ENCODE measurements at regions not wholly inside any gene's neighbourhood (a gene's known extent, or its start where the extent isn't known, plus 50 kb on each side); places are given as distances from the start of the nearest gene placed in this dataset.

DNA sequence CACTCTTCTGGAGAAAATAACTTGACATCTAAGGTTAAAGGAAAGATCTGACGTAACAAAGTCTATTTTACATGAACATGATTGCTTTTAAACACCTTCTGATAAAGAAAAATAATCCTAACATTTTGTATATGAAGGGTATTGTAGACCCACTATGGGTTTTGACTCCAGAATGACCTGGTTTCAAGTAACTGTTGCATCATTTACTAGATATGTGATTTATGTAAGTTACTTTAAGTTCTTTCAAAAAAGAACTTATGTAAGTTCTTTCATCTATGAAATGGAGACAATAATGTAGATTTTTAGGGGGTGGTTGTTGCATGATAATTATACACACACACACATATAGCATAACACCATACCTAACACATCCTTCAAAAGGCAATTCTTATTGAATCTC lies 147.6 kb upstream of the MIR17HG start:
- Mint-ChIP-seq H3K36me3 (no peaks in the 10 kb centered on the region), H3K27me3 (no peaks in the 10 kb centered on the region), H3K4me3 (peak overlapping the region in 1 of 4 donors; percentile 10), H3K9me3 (peaks cover 0 to 4% (median 0%) of the 10 kb centered on the region in 7 donors), H3K27ac (no peak overlapping the region), H3K4me1 (no peaks in the 10 kb centered on the region)
- Histone ChIP-seq H3K27me3 (ENCODE audit: control insufficient read depth, insufficient read depth, low read length) (no peaks in the 10 kb centered on the region), H3K9me3 (ENCODE audit: control insufficient read depth in 2 of 2, low read length in 2 of 2) (no peaks in the 10 kb centered on the region), H3K36me3 (ENCODE audit: control insufficient read depth, insufficient read depth, low read length) (no peaks in the 10 kb centered on the region), H3K27ac (ENCODE audit: insufficient read depth, low read length, poor library complexity, severe bottlenecking) (no peak overlapping the region), H3K4me1 (ENCODE audit: control insufficient read depth, insufficient read depth, low read length, poor library complexity, severe bottlenecking) (no peaks in the 10 kb centered on the region), H3K4me3 (ENCODE audit: low read depth, low read length) (no peak overlapping the region)
- DNase-seq (no peak), ATAC-seq (ENCODE audit: low read depth in 2 of 2) (no peak)

DNA sequence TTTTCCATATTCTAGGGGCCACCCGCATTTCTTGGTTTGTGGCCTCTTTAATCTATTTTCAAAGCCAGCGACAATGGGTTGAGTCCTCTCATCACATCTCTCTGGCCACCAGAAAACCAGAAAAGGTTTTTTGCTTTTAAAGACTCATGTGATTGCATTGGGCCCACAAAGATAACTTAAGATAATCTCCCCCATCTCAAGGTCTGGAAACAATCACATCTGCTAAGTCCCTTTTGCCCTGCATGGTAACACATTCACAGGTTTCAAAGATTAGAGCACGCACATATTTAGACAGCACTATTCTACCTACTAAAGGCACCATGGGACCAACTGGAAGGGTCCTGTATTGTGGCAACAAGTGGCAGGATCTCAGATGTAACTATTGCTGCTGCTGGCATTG lies 147.0 kb upstream of the MIR17HG start:
- H3K27ac ChIP-seq (ENCODE audit: insufficient read depth, low read length, poor library complexity, severe bottlenecking) = no peak overlapping the region
- H3K27me3 ChIP-seq (ENCODE audit: control insufficient read depth, insufficient read depth, low read length) = no peaks in the 10 kb centered on the region
- no peak overlapping the region for H3K4me3 Mint-ChIP-seq
- peaks cover 0 to 4% (median 0%) of the 10 kb centered on the region in 7 donors for H3K9me3 Mint-ChIP-seq
- no peaks in the 10 kb centered on the region for H3K9me3 ChIP-seq (ENCODE audit: control insufficient read depth in 2 of 2, low read length in 2 of 2)
- DNase-seq (no peak), ATAC-seq (ENCODE audit: low read depth in 2 of 2) (no peak)
- no peaks in the 10 kb centered on the region for H3K36me3 Mint-ChIP-seq
- no peak overlapping the region for H3K27ac Mint-ChIP-seq
- no peaks in the 10 kb centered on the region for H3K27me3 Mint-ChIP-seq
- H3K4me1 Mint-ChIP-seq = no peaks in the 10 kb centered on the region
- no peak overlapping the region for H3K4me3 ChIP-seq (ENCODE audit: low read depth, low read length)
- no peaks in the 10 kb centered on the region for H3K4me1 ChIP-seq (ENCODE audit: control insufficient read depth, insufficient read depth, low read length, poor library complexity, severe bottlenecking)
- no peaks in the 10 kb centered on the region for H3K36me3 ChIP-seq (ENCODE audit: control insufficient read depth, insufficient read depth, low read length)

DNA sequence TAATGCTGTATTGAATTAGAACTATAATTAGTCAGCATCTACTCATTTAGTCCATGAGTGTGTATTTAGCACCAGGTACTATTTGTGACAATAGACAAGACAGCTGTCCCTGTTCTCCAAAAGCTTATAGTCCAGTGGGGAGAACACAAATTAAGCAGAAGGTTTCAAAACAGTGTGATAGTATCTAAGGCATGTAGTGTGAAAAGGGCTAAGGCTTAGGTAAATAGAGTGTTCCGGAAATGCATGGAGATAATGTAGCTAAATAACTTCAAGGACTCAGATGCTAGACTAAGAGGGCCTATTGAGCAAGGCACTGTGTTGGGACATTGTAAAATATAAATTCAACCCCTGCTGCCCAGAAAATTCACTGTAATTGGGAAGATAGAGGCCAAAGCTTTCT lies 144.1 kb upstream of the MIR17HG start:
- no peak for ATAC-seq (ENCODE audit: low read depth in 2 of 2)
- Histone ChIP-seq H3K27me3 (ENCODE audit: control insufficient read depth, insufficient read depth, low read length) (no peaks in the 10 kb centered on the region), H3K4me3 (ENCODE audit: low read depth, low read length) (no peak overlapping the region), H3K9me3 (ENCODE audit: control insufficient read depth in 2 of 2, low read length in 2 of 2) (no peaks in the 10 kb centered on the region), H3K4me1 (ENCODE audit: control insufficient read depth, insufficient read depth, low read length, poor library complexity, severe bottlenecking) (no peaks in the 10 kb centered on the region), H3K36me3 (ENCODE audit: control insufficient read depth, insufficient read depth, low read length) (no peaks in the 10 kb centered on the region), H3K27ac (ENCODE audit: insufficient read depth, low read length, poor library complexity, severe bottlenecking) (no peak overlapping the region)
- Mint-ChIP-seq H3K4me1 (no peaks in the 10 kb centered on the region), H3K9me3 (no peaks in the 10 kb centered on the region), H3K27ac (no peak overlapping the region), H3K27me3 (no peaks in the 10 kb centered on the region), H3K4me3 (no peak overlapping the region), H3K36me3 (no peaks in the 10 kb centered on the region)
- no peak for DNase-seq

DNA sequence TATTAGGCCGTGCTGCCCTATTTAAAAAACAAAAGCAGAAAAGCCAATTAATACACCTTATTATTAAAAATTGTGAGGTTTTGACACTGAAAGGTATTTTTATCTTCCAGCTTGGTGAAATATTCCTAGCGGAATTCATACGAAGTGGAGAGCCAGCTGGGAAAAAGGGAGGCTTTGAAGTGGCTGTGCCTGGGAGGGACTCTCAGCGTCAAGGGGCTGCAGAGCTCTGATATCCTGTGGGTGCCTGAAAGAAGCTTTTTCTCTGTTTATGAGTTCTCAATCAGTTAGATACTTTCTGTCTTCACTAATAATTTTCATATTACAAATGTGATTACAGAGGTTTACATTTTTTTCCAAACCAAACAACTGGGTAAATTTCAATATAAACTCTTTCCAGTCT lies 140.2 kb upstream of the MIR17HG start:
- DNase-seq (no peak), ATAC-seq (ENCODE audit: low read depth in 2 of 2) (no peak)
- Histone ChIP-seq H3K9me3 (ENCODE audit: control insufficient read depth in 2 of 2, low read length in 2 of 2) (no peaks in the 10 kb centered on the region), H3K4me3 (ENCODE audit: low read depth, low read length) (no peak overlapping the region), H3K36me3 (ENCODE audit: control insufficient read depth, insufficient read depth, low read length) (no peaks in the 10 kb centered on the region), H3K4me1 (ENCODE audit: control insufficient read depth, insufficient read depth, low read length, poor library complexity, severe bottlenecking) (no peaks in the 10 kb centered on the region), H3K27ac (ENCODE audit: insufficient read depth, low read length, poor library complexity, severe bottlenecking) (no peak overlapping the region), H3K27me3 (ENCODE audit: control insufficient read depth, insufficient read depth, low read length) (no peaks in the 10 kb centered on the region)
- no peaks in the 10 kb centered on the region for H3K4me1 Mint-ChIP-seq
- H3K4me3 Mint-ChIP-seq = no peak overlapping the region
- H3K9me3 Mint-ChIP-seq = peaks cover 0 to 3% (median 0%) of the 10 kb centered on the region in 7 donors
- H3K27me3 Mint-ChIP-seq = no peaks in the 10 kb centered on the region
- H3K36me3 Mint-ChIP-seq = no peaks in the 10 kb centered on the region
- no peak overlapping the region for H3K27ac Mint-ChIP-seq

DNA sequence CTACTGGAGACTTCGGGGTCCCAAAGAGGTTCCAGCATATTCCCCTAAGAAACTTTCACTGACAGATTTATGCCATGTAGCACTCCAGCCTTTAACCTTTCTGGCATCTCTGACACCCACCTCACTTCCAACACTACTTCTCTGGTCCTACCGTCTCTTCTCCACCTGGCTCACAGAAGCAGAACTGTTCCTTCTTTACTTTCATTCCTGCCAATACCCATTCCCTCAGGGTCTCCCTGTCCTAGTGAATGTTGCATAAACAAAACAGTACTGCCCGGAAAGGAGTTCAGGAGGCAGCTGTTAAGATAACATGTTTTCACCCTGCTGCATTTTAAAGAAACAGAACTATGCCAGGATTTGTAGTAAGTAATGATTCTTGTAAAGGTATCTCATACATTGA lies 136.0 kb upstream of the MIR17HG start:
- DNase-seq (no peak), ATAC-seq (ENCODE audit: low read depth in 2 of 2) (no peak)
- Histone ChIP-seq H3K9me3 (ENCODE audit: control insufficient read depth in 2 of 2, low read length in 2 of 2) (no peaks in the 10 kb centered on the region), H3K4me3 (ENCODE audit: low read depth, low read length) (no peak overlapping the region), H3K27me3 (ENCODE audit: control insufficient read depth, insufficient read depth, low read length) (no peaks in the 10 kb centered on the region), H3K36me3 (ENCODE audit: control insufficient read depth, insufficient read depth, low read length) (no peaks in the 10 kb centered on the region), H3K27ac (ENCODE audit: insufficient read depth, low read length, poor library complexity, severe bottlenecking) (no peak overlapping the region), H3K4me1 (ENCODE audit: control insufficient read depth, insufficient read depth, low read length, poor library complexity, severe bottlenecking) (no peaks in the 10 kb centered on the region)
- Mint-ChIP-seq H3K4me1 (no peaks in the 10 kb centered on the region), H3K27me3 (peaks cover 4% of the 10 kb centered on the region), H3K4me3 (no peak overlapping the region), H3K36me3 (no peaks in the 10 kb centered on the region), H3K9me3 (peaks cover 0 to 3% (median 0%) of the 10 kb centered on the region in 7 donors), H3K27ac (no peak overlapping the region)

DNA sequence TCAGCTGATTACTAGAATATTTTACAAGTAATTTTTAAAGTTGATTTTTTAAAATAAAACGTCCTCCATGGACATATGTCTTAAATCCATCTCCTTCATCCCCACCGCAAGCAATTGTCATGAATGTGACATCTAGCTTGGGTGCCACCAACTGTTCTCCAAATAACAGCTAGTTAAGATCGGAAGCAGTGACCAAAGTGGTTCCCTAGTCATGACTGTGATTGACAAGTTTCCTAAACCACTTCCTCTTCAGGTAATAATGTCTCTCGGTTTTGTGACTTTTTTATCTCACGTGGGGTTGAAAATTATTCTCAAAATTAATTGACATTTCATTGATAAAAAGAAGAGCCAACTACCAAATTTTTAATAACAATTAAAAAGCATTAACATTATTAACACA lies 135.3 kb upstream of the MIR17HG start:
- Mint-ChIP-seq H3K27me3 (peaks cover 4% of the 10 kb centered on the region), H3K4me3 (no peak overlapping the region), H3K27ac (no peak overlapping the region), H3K4me1 (no peaks in the 10 kb centered on the region), H3K36me3 (no peaks in the 10 kb centered on the region), H3K9me3 (peaks cover 0 to 3% (median 0%) of the 10 kb centered on the region in 7 donors)
- Histone ChIP-seq H3K27ac (ENCODE audit: insufficient read depth, low read length, poor library complexity, severe bottlenecking) (no peak overlapping the region), H3K4me3 (ENCODE audit: low read depth, low read length) (no peak overlapping the region), H3K9me3 (ENCODE audit: control insufficient read depth in 2 of 2, low read length in 2 of 2) (no peaks in the 10 kb centered on the region), H3K4me1 (ENCODE audit: control insufficient read depth, insufficient read depth, low read length, poor library complexity, severe bottlenecking) (no peaks in the 10 kb centered on the region), H3K27me3 (ENCODE audit: control insufficient read depth, insufficient read depth, low read length) (no peaks in the 10 kb centered on the region), H3K36me3 (ENCODE audit: control insufficient read depth, insufficient read depth, low read length) (no peaks in the 10 kb centered on the region)
- ATAC-seq (ENCODE audit: low read depth in 2 of 2) = no peak
- DNase-seq = no peak

DNA sequence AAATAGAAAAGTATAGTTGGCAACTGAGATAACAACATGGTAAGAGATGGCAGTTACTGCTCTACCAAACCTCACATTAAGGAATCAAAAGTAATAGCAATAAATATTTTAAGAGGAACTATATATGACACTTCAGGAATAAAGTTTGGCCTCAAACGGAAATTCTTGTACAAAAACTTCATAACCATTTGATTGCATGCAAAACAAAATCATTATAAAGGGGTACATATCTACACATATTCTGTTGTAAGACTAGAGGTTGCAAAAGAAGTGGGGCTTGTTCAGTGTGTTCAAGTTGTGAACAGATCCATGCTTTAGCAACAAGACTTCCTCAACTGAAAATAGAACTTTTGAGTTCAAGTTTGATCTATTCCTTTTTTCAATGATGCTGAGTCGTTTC lies 133.5 kb upstream of the MIR17HG start:
- H3K36me3 Mint-ChIP-seq = no peaks in the 10 kb centered on the region
- Histone ChIP-seq H3K27ac (ENCODE audit: insufficient read depth, low read length, poor library complexity, severe bottlenecking) (no peak overlapping the region), H3K9me3 (ENCODE audit: control insufficient read depth in 2 of 2, low read length in 2 of 2) (no peaks in the 10 kb centered on the region), H3K36me3 (ENCODE audit: control insufficient read depth, insufficient read depth, low read length) (no peaks in the 10 kb centered on the region), H3K27me3 (ENCODE audit: control insufficient read depth, insufficient read depth, low read length) (no peaks in the 10 kb centered on the region), H3K4me3 (ENCODE audit: low read depth, low read length) (no peak overlapping the region), H3K4me1 (ENCODE audit: control insufficient read depth, insufficient read depth, low read length, poor library complexity, severe bottlenecking) (no peaks in the 10 kb centered on the region)
- peaks cover 4% of the 10 kb centered on the region for H3K27me3 Mint-ChIP-seq
- H3K4me3 Mint-ChIP-seq = no peak overlapping the region
- H3K9me3 Mint-ChIP-seq = peaks cover 0 to 3% (median 0%) of the 10 kb centered on the region in 7 donors
- ATAC-seq (ENCODE audit: low read depth in 2 of 2) (no peak), DNase-seq (no peak)
- no peaks in the 10 kb centered on the region for H3K4me1 Mint-ChIP-seq
- no peak overlapping the region for H3K27ac Mint-ChIP-seq

DNA sequence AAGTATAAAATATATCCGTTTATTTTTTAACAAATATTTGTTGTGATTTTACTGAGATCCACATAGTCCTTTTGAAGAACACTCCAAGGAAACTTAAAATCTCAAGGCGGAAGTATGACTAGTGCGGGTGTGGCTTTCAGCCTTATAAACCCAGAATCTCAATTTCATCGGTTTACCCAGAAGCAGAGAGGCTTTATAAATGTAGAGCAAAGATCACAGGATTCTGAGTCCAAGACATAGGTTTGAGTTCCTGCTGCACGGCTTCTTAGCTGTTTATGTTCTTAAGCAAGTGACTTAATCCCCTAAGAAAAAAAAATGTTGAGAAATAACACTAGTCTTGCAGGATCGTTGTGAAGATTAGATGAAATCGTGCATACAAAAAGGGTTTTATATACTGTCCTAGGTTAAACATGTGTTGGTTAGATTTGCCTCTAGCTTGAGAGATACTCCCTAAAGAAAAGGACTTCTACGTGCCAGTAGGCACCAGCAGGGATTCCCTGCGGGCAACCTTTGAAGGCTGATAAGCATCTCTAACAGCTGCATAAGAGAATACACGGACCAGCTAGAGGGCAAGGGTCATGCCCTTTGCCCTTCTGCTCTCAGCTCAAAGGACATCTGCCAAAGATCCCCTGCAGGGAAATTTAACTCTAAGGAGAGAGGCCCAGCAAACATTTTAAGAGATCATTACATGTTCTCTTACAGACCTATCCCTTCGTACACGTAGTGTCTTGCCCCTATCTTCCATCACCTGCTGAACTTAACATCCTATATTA lies 130.4 kb upstream of the MIR17HG start:
- Mint-ChIP-seq H3K27me3 (peaks cover 4% of the 10 kb centered on the region), H3K9me3 (peaks cover 0 to 3% (median 0%) of the 10 kb centered on the region in 7 donors), H3K36me3 (no peaks in the 10 kb centered on the region), H3K4me3 (no peak overlapping the region), H3K4me1 (no peaks in the 10 kb centered on the region), H3K27ac (no peak overlapping the region)
- ATAC-seq (ENCODE audit: low read depth in 2 of 2) (no peak), DNase-seq (no peak)
- Histone ChIP-seq H3K9me3 (ENCODE audit: control insufficient read depth in 2 of 2, low read length in 2 of 2) (no peaks in the 10 kb centered on the region), H3K4me1 (ENCODE audit: control insufficient read depth, insufficient read depth, low read length, poor library complexity, severe bottlenecking) (no peaks in the 10 kb centered on the region), H3K27ac (ENCODE audit: insufficient read depth, low read length, poor library complexity, severe bottlenecking) (no peak overlapping the region), H3K4me3 (ENCODE audit: low read depth, low read length) (no peak overlapping the region), H3K36me3 (ENCODE audit: control insufficient read depth, insufficient read depth, low read length) (no peaks in the 10 kb centered on the region), H3K27me3 (ENCODE audit: control insufficient read depth, insufficient read depth, low read length) (no peaks in the 10 kb centered on the region)

All from CD4-positive, CD25-positive, alpha-beta regulatory T cell (primary cell).